ENCODE measurements at regions not wholly inside any gene's neighbourhood (a gene's known extent, or its start where the extent isn't known, plus 50 kb on each side); places are given as distances from the start of the nearest gene placed in this dataset.

GRCh38 chr2:173651891-173652290 lies 297.2 kb downstream of the CDCA7 start:
- no peak for DNase-seq

- DNase-seq, result no peak
Observed at GRCh38 chr2:173652311-173652710, 297.6 kb downstream of the CDCA7 start.

GRCh38 chr2:173652767-173653431 lies 298.2 kb downstream of the CDCA7 start:
- DNase-seq, result no peak

GRCh38 chr2:173653432-173653805 lies 298.7 kb downstream of the CDCA7 start:
- DNase-seq, result peak; percentile 43

GRCh38 chr2:173654161-173654895 lies 299.7 kb downstream of the CDCA7 start:
- DNase-seq, result no peak

- no peak for DNase-seq
Observed at GRCh38 chr2:173654896-173655265, 300.2 kb downstream of the CDCA7 start.

GRCh38 chr2:173656086-173656485 lies 301.4 kb downstream of the CDCA7 start:
- DNase-seq, result no peak

GRCh38 chr2:173657996-173658717 lies 303.5 kb downstream of the CDCA7 start:
- DNase-seq, result no peak

- DNase-seq, result no peak
Observed at GRCh38 chr2:173658946-173659371, 304.3 kb downstream of the CDCA7 start.

- no peak for DNase-seq
Observed at GRCh38 chr2:173659509-173659908, 304.8 kb downstream of the CDCA7 start.

GRCh38 chr2:173661586-173661985 lies 303.6 kb downstream of the SP3 start:
- DNase-seq, result no peak

GRCh38 chr2:173663353-173663752 lies 301.8 kb downstream of the SP3 start:
- DNase-seq, result no peak

- no peak for DNase-seq
Observed at GRCh38 chr2:173663835-173664512, 301.2 kb downstream of the SP3 start.

- no peak for DNase-seq
Observed at GRCh38 chr2:173664513-173664910, 300.7 kb downstream of the SP3 start.

- no peak for DNase-seq
Observed at GRCh38 chr2:173666171-173666888, 298.8 kb downstream of the SP3 start.

GRCh38 chr2:173667014-173667413 lies 298.2 kb downstream of the SP3 start:
- DNase-seq, result peak; percentile 31

- DNase-seq, result no peak
Observed at GRCh38 chr2:173667415-173667814, 297.8 kb downstream of the SP3 start.

GRCh38 chr2:173669271-173669853 lies 295.8 kb downstream of the SP3 start:
- DNase-seq, result no peak

GRCh38 chr2:173669888-173670287 lies 295.3 kb downstream of the SP3 start:
- no peak for DNase-seq

GRCh38 chr2:173672573-173673340 lies 292.4 kb downstream of the SP3 start:
- no peak for DNase-seq

GRCh38 chr2:173673640-173674039 lies 291.5 kb downstream of the SP3 start:
- DNase-seq, result no peak

GRCh38 chr2:173676647-173677046 lies 288.5 kb downstream of the SP3 start:
- DNase-seq, result no peak
